C4-2B (cell line): ENCODE measurements at regions not wholly inside any gene's neighbourhood (a gene's known extent, or its start where the extent isn't known, plus 50 kb on each side); places are given as distances from the start of the nearest gene placed in this dataset.
"Not testable (repeated sequence)": the region's sequence is repeated elsewhere in the genome, so short reads cannot be mapped to it uniquely, and the experiment has no call there.

ENCODE experiments used
- ZFX ChIP-seq: fragments of 450-650 bp; IDR thresholded peaks from 2 replicates; pipeline ENCODE4 v1.6.1; 2017
- TF ChIP-seq, protein P1 (sequence below): fragments of 450-650 bp; conservative IDR thresholded peaks from 2 replicates; pipeline ENCODE4 v1.5.1; 2017; ENCODE audit warnings: mild to moderate bottlenecking

DNA sequence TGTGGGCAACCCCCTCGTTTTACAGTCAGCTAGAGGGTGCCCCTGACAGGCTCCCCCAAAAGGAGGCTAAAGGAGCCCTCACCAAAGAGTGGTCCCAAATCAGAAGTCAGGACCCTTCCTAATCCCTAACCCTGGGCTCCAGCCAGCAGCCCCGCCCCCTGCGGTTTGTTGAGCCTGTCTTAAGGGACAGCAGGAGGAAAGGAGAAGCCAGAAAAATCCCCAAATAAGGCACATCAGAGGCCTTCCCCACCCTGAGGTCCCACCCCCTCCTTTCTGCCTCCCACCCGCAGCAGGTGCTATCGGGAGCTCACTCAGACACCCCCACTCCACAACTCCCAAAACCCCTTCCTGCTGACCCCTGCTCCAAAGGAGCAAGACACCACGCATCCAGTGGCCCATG lies 127.2 kb downstream of the TNFRSF13B start:
- TF ChIP-seq, protein P1, sequence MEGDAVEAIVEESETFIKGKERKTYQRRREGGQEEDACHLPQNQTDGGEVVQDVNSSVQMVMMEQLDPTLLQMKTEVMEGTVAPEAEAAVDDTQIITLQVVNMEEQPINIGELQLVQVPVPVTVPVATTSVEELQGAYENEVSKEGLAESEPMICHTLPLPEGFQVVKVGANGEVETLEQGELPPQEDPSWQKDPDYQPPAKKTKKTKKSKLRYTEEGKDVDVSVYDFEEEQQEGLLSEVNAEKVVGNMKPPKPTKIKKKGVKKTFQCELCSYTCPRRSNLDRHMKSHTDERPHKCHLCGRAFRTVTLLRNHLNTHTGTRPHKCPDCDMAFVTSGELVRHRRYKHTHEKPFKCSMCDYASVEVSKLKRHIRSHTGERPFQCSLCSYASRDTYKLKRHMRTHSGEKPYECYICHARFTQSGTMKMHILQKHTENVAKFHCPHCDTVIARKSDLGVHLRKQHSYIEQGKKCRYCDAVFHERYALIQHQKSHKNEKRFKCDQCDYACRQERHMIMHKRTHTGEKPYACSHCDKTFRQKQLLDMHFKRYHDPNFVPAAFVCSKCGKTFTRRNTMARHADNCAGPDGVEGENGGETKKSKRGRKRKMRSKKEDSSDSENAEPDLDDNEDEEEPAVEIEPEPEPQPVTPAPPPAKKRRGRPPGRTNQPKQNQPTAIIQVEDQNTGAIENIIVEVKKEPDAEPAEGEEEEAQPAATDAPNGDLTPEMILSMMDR: not testable (repeated sequence)
- TF ChIP-seq ZFX: not testable (repeated sequence)
